ENCODE measurements at regions not wholly inside any gene's neighbourhood (a gene's known extent, or its start where the extent isn't known, plus 50 kb on each side); places are given as distances from the start of the nearest gene placed in this dataset.

- DNase-seq (ENCODE audit: low read depth), result no peak
Measured at GRCh38 chr2:217749008-217749407, 253.8 kb downstream of the TNS1 start.

- DNase-seq (ENCODE audit: low read depth), result peak; percentile 23
Measured at GRCh38 chr2:217746808-217747207, 256.0 kb downstream of the TNS1 start.

GRCh38 chr2:217743966-217744761 lies 258.6 kb downstream of the TNS1 start:
- DNase-seq (ENCODE audit: low read depth), result no peak

- no peak for DNase-seq (ENCODE audit: low read depth)
Measured at GRCh38 chr2:217743407-217743806, 259.4 kb downstream of the TNS1 start.

GRCh38 chr2:217742841-217743240 lies 260.0 kb downstream of the TNS1 start:
- DNase-seq (ENCODE audit: low read depth), result no peak

- no peak for DNase-seq (ENCODE audit: low read depth)
Measured at GRCh38 chr2:217742276-217742675, 260.5 kb downstream of the TNS1 start.

GRCh38 chr2:217741381-217741955 lies 261.3 kb downstream of the TNS1 start:
- DNase-seq (ENCODE audit: low read depth), result no peak

GRCh38 chr2:217740756-217741155 lies 262.0 kb downstream of the TNS1 start:
- DNase-seq (ENCODE audit: low read depth), result no peak

GRCh38 chr2:217740178-217740577 lies 262.6 kb downstream of the TNS1 start:
- DNase-seq (ENCODE audit: low read depth), result peak; percentile 28

- DNase-seq (ENCODE audit: low read depth), result no peak
Measured at GRCh38 chr2:217739741-217740140, 263.1 kb downstream of the TNS1 start.

GRCh38 chr2:217738061-217738460 lies 264.7 kb downstream of the TNS1 start:
- DNase-seq (ENCODE audit: low read depth), result no peak

- DNase-seq (ENCODE audit: low read depth), result no peak
Measured at GRCh38 chr2:217736776-217737550, 265.8 kb downstream of the TNS1 start.

GRCh38 chr2:217735899-217736298 lies 266.9 kb downstream of the TNS1 start:
- DNase-seq (ENCODE audit: low read depth), result no peak

GRCh38 chr2:217735034-217735433 lies 267.8 kb downstream of the TNS1 start:
- DNase-seq (ENCODE audit: low read depth), result no peak

- no peak for DNase-seq (ENCODE audit: low read depth)
Measured at GRCh38 chr2:217733461-217733860, 269.3 kb downstream of the TNS1 start.

GRCh38 chr2:217732992-217733391 lies 269.8 kb downstream of the TNS1 start:
- peak; percentile 23 for DNase-seq (ENCODE audit: low read depth)

GRCh38 chr2:217731805-217732204 lies 271.0 kb downstream of the TNS1 start:
- DNase-seq (ENCODE audit: low read depth), result no peak

GRCh38 chr2:217729421-217730053 lies 273.3 kb downstream of the TNS1 start:
- DNase-seq (ENCODE audit: low read depth), result no peak

- no peak for DNase-seq (ENCODE audit: low read depth)
Measured at GRCh38 chr2:217727801-217728200, 275.0 kb downstream of the TNS1 start.

GRCh38 chr2:217725409-217725808 lies 277.4 kb downstream of the TNS1 start:
- no peak for DNase-seq (ENCODE audit: low read depth)

- no peak for DNase-seq (ENCODE audit: low read depth)
Measured at GRCh38 chr2:217724471-217724870, 278.3 kb downstream of the TNS1 start.

- DNase-seq (ENCODE audit: low read depth), result no peak
Measured at GRCh38 chr2:217723981-217724380, 278.8 kb downstream of the TNS1 start.
